GM21528 (cell line): ENCODE measurements at regions not wholly inside any gene's neighbourhood (a gene's known extent, or its start where the extent isn't known, plus 50 kb on each side); places are given as distances from the start of the nearest gene placed in this dataset.

Experiments
- ATAC-seq: cut with Tn5 transposase; IDR thresholded peaks from one replicate; pipeline ENCODE4 v1.9.1; 2021; ENCODE audit warnings: mild to moderate bottlenecking, moderate library complexity; ENCODE audit not compliant: unreplicated experiment, low FRiP score

DNA sequence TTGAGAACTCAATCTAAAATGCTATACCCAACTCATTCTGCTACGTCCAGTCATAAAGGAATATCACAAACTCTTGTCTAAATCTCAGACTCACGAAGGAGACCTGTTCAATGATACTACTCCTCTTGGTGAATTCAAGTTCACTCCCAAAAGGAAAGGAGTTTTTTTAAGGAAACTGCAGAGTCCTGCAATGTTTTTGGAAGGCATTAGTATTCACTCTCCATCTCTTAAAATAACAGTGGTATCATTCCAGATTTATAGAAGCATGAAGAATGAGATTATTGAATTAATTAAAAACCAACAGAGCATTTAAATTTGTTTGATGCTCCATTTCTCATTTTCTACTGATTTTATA, 73.4 kb downstream of the FOXD1 start:
- no peak for ATAC-seq

DNA sequence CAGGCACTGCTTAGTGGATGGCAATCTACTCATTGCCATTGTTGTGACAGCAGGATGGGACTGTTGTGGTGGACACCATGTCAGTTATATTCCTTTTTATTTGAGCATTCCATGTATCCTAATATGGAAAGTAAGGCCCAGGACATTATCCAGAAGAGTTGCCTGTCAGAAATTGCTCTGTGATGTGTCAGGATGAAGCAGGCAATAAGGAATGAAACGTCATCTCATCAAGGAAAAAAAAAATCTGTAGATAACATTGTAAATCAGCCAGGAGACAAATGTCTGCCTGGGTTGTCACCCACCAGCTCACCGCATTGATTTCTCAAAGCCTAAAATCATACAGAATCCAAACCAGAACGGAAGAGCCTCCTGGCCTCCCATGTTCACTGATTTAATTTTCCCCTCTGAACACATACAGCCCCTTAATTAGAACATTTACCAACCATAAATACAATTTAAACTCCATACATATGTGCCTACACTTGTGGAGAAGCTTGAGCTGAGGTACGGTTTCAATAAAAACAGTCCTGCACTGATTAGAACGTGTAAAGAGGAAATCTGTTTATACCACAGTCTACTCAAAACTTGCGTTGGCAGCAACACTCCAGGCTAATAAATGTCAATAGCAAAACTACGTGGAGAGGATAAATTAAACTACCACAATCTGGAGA, 73.9 kb downstream of the FOXD1 start:
- ATAC-seq, result no peak

DNA sequence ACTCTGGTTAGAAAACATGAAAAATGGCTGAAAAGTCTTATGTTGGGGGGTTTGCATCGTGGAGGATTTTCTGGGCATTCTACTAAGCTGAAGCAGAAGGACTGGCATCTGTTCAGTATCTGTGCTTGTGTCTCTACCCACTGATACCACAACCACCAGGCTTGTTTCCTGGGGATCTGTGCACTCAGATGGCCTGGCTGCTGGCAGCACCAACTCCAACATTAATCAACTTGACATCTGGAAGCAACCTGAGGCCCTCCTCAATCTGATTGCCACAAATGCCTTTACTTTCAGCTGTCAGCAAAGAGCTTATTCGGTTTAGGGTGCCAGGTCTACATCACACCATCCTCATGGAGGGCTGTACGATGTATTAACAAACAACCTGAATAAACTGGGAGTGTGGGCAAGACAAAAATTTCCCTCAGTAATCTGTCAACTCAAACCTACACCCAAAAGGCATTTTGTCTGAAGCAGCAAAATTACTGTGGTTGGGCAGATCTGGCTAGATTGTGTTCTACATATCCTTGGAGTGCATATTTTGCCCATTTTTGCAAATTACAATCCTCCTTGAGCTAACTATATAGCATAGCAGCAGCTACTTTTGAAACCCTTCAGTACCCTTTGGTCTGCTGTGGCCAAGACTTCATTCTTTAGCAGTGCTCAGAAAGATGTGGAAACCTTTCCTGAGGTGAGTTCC, 74.6 kb downstream of the FOXD1 start:
- ATAC-seq, result no peak

DNA sequence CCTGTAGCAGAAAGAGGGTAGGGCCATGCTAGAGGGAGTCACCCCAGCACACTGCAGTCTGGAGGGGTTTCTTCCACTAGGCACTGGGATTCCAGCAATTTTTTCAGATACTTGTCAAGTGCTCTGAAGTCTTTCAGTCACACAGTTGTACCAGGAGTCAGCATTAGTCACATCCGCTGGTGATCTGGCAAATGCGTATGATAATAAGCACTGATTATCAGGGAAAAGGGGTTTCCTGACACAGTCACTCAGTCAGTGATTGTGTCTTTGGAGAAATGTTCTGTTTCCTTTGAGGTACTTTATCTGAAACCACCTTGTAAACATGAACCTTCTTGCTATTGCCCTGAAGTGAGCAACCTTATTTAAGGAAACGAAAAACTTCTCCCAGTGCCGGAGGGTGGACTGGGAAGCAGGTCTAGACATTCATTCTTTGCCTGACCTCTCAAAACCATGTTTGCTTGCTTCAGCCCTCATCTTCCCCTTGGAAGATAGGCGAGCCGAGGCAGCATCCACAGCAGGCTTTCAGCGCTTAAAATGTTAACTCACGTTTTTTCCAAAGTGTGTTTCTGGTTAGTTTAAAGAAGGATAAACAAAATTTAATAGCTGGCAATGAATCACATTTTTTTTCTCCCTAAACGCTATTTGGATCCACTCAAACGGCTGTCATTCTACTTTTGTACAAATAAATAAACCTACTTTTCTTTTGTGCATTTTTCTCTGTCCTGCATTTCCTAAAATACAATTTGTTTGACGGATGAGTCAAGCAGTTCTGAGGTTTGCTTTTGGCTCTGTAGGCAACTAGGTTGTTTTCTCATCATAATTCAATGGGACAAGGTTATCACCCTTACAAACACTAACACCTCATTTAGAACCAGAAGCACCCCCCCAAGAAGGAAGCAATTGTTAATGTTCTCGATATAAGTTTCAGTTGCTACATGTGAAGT, 77.7 kb downstream of the FOXD1 start:
- no peak for ATAC-seq

DNA sequence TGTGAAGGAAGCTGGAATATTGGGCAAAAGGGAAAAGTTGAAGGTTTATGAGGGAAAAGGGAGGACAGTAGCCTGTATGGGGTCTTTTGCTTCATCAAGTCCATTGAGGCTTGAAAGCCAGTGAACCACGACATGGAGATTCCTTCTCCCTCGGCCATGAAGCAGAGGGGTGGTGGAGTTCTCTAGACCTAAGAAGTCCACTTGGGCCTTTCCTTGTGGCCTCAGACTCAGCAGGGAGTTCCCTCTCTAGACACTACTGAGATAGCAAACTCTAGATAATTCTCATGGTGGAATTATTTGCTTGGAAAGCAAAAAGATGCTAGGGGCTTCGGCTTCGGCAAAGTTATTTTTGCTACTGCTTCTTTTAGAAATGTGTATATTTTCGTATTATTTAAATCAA, 78.5 kb downstream of the FOXD1 start:
- ATAC-seq, result no peak

DNA sequence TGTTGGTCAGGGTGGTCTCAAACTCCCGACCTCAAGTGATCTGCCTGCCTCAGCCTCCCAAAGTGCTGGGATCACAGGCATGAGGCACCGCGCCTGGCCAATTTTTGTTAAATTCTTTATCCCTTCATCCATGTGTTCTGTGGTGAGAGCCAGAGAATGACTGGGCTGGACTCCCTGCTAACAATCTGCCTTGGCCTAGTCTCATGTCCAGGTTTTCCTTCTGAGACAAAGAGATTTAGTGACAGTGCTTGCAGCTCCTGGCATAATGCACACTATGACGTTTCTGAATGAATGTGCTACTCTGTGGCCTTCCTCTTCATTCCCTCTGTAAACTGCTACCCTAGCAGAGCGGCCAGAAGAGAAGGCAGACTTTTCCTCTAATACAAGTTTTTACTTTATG, 79.3 kb downstream of the FOXD1 start:
- no peak for ATAC-seq

DNA sequence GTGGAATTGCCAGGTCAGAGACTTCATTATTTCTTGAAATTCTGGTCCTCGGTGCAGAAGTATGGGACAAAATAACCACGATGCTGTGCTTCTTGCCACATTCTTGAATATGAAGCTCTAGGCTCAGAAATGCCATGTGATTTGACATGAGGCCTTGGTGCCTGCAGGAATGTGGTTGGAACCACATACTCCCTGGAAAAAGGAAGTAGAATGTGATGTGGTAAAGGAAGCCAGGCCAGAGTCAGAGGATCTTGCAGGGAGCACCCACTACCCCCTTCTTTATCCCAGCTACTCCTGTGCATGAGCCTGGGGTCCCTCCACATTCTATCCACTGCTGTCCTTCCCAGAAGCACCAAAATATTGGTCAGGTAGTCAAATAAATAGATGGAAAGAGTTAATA, 80.9 kb downstream of the FOXD1 start:
- ATAC-seq, result no peak

DNA sequence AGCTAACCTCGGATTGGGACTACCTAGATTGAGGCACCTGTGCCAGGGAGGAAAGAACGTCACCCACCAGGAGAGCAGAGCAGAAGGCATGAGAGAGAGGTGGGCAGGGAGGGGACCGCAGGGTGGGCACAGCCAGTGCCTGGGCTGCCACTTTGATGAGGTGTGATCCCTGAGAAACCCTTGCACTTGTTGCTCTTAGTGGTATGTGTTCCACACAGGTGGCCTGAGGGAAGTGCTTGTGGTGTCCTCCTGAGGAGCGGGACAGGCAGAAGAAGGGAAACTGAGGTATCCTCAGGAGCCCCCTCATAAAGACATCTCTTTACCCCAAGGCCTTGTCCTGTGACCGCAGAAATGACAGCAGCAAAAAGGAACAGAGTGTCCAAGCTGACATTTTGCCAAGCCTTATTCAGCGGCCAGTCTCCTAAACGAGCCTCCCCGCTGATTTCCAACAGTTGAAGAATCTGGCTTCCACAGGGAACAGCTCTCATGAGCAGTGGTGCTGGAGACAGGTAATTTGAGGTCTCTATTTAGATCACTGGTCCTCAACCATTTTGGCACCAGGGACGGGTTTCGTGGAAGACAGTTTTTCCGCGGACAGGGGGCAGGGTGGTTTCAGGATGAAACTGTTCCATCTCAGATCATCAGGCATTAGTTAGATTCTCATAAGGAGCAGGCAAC, 82.4 kb downstream of the FOXD1 start:
- ATAC-seq, result no peak

DNA sequence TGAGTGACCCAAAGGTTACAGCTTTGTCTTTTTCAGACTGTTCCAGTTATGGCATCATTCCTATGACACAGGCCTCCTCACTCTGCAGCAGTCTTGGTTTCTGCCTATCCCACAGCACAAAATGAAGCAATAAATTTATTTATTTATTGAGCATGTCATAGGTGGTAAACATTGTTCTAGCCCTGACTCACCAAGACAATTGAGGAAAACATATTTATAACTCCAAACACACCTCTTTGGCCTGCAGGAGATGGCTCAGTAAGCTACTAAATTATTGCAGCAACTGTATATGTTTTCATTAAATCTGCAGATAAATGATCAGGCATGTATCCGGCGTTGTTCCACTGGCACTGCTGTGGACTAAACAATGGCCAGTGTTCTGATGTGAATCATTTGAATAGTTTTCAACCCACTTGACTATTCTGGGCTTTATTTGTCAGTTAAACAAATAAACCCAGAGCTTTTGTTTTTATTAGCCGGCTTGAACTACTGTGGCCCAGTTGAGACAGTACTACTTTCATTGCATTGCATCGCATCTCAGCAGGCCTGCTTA, 83.2 kb downstream of the FOXD1 start:
- ATAC-seq, result no peak

DNA sequence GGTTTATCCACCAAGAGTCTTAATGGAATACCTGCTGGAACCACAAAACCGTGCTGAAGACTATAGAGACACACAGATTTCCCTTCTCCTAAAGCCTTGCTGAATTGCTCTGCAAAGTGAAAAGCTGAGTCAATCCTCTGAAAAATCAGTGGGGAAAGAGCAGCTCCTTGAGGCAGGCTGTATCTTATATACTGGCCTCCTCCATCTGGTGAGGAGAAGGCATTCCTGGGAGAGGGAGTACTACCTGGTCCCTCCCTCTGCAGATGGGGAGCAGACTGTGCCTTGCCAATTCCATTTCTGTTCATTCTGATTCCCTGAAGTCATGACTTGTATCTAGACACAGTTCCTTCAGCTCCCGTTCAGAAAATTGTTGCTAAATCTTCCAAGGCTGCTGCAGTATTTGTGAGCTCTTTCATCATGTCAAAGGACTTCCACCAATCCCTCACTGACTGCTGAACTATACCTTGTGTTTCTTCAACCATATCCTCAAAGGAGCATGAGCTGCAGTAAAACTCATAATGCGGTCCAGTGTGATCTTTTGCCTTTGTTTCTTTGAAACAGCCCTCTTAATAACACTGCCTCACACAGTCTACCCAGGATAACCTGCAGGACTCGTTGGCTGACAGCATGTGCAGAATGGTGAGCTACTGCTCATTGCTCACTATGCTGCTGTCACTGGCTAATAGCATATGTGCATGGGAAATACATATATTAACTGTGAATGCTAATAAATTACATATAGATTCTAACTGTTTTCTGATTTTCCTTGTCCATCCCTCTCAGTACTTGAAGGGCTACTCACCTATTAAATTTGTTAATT, 84.5 kb downstream of the FOXD1 start:
- no peak for ATAC-seq

DNA sequence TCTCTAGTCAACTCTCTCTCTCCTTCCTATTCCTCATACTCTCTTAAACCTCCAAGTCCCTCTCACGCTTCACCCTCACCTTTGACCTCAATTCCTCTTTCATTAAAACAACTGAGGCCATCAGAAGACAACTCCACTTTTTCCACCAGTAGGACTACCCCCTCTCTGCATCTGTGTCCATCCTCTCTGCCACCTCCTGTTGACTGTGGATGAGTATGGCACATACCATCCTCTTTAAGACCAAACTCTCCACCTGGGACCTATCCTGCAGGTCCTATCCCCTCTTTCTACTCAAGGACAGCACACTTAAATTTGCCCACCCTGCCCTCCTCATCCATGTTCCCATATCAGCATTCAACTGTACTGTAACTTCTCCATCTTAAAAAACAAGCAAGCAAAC, 89.2 kb downstream of the FOXD1 start:
- ATAC-seq, result no peak

DNA sequence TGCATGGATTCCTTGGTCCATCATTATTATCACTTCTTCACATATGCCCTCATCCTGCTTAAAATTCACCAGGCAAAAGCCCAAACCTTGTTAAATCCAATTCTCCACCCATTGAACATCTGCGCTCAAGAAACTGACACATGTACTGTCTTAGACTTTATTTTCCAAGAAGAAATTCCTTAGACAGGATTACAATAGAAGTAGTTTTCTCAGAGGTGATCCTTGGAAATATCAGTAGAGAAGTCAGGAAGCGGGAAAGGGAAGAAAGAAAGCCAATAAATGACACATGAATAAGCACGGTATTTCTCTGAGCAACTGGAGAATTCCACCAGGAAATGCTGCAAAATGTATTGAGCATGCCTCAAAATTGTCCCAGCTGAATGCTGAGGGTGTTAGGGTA, 90.2 kb downstream of the FOXD1 start:
- no peak for ATAC-seq

DNA sequence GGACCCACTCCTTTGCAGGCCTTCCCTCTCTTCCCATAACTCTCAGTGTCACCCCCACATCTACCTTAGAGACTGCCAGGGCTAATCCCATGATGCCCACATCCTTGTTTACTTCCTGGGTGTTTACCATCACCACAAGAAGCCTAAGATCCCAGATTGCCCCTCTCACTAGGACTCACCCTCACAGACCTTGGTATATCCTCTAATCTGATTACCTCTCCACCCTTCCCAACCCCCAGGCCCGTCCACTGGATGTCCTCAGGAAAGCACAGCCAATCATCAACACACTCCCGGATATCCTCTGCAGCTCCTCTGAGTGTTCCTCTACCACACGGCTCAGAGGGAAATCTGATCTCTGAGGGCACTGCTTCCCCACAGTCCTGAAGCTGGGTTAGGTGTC, 91.0 kb downstream of the FOXD1 start:
- no peak for ATAC-seq

DNA sequence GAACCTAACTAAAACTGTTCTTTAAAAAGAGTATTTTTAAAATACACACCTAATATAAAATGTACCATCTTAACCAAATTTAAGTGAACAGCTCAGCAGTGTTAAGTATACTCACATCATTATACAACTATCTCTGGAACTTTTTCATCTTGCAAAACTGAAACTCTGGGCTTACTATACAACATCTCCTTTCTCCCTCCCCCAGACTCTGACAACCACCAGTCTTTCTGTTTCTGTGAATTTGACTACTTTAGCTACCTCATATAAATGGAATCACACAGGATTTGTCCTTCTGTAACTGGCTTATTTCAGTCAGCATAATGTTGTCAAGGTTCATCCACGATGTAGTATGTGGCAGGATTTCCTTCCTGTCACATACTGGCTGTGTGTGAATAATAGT, 93.5 kb downstream of the FOXD1 start:
- ATAC-seq, result no peak

DNA sequence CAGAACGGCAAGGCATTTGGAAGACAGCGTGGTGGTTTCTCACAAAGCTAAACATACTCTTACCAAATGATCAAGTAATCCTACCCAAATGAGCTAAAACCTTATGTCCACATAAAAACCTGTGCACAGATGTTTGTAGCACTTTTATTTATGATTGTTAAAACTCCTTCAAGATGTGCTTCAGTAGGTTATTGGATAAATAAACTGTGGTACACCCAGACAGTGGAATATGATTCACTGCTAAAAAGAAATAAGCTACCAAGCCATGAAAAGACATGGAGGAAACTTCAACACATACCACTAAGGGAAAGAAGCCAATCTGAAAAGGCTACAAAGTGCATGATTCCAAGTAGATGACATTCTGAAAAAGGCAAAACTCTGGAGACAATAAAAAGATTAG, 94.2 kb downstream of the FOXD1 start:
- ATAC-seq, result no peak

DNA sequence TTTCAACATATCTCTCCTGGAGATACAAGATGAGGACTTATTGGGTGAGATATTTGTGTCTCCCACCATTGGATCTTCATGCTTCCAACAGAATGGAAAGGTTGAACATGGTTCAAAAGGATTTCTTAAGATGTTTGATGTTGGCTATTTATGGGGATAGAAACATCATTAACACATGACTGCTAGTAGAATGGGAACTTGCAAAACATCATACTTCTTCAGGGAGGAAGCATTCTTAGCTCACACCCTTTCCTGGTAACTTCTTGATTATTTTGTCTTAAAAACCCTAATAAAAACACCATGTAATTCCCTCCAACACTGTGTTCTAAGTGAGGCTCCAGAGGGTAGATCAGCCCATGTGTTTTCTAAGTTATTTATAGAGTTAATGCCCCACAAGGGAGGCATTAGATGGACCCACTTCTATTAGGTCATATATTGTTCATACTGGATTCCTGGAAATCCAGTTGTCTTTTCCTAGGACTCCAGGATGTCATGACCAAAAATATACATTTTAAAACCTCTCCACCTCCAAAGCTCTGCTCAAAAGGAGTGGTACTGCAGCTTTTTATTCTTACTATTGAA, 95.8 kb downstream of the FOXD1 start:
- no peak for ATAC-seq

DNA sequence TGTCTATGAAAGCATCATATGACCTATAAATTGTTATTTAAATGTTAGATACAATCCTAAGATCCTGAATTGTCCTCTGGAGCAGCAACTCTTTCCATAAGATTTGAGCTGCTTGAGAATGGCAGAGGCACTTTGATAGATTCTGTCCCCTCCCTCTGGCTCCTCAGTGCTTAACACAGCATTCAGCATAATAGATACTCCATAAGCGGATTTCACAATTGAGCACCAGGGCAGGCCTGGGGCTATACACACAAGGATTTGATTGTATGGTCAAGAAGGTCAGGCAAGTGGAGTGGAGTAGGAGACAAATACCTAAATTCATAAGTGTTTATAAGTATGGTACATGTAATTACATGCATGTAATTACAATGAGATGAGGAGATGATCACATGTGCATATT, 96.3 kb downstream of the FOXD1 start:
- no peak for ATAC-seq

DNA sequence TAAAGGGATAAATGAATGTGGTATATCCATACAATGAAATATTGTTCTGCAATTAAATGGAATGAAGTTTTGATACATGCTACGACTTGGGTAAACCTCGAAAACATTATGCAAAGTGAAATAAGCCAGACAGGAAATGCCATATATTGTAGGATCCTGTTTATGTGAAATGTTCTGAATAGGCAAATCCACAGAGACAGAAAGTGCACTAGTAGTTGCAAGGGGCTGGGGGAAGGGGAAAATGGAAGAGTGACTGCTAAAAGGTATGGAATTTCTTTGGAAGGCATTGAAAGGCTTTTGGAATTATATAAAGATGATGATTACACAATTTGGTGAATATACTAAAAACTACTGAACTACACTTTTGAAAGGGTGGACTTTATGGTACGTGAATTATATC, 97.0 kb downstream of the FOXD1 start:
- ATAC-seq, result no peak

DNA sequence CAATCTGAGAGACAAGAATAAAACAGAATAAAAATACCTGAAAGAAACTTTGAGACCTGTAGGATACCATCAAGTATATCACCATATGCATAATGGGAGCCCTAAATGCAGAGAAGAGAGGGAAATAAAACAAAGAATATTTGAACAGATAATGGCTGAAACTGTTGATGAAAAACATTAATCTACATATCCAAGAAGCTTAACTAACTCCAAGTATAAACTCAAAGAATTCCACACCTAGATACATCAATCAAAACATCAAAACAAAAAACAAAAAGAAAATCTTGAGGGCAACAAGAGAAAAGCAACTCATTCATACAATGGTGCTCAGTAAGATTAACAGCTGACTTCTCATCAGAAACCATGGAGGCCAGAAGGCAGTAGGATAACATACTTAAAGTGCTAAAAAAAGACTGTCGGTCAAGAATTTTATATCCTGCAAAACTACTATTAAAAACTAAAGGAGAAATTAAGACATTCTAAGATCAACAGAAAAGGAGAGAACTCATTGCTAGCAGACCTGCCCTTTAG, 101.6 kb downstream of the FOXD1 start:
- ATAC-seq, result no peak
